ENCODE measurements at regions not wholly inside any gene's neighbourhood (a gene's known extent, or its start where the extent isn't known, plus 50 kb on each side); places are given as distances from the start of the nearest gene placed in this dataset.
"Not testable (repeated sequence)": the region's sequence is repeated elsewhere in the genome, so short reads cannot be mapped to it uniquely, and the experiment has no call there.

DNA sequence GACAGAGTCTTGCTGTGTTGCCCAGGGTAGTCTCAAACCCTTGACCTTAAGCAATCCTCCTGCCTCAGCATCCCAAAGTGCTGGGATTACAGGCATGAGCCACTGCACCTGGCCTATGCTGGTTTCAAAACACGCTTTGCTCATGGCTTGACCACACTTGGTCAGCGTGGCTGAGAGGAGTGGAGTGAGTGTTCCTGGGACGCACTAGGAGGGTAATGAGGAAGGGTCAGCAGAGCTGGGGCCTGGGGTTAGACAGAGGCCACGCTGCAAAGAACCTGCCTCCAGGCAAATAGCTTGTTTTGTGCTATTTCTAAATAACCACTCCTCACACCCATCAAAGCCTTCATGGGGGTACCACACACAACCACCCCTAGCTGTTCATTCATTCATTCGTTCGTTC lies 77.9 kb upstream of the TOX2 start:
- no peak for DNase-seq

DNA sequence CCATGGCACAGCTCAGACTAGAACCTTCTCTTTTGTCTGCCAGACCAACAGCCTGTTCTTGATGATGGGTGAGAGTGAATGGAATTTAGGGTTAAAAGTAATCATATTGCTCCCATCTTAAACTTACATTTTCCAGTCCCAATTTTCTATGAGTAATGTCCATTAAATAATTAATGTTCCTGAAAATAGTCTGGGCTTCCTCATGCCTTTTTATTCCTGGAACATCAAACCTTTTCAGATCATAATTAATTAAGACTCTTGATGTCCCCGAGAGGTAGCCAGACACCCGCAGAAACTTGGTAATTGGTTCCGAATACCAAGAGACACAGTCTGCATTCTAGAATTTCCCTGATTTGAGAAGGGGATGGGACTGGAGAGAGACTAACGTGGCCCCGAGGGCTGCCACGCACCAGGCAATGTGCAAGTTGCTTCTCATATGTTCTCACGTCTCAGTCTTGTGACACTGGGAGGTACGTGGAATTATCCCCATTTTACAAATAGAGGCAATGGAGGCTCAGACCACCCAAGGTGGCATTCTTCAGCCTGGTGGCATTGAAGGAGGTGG lies 78.6 kb upstream of the TOX2 start:
- no peak for DNase-seq

DNA sequence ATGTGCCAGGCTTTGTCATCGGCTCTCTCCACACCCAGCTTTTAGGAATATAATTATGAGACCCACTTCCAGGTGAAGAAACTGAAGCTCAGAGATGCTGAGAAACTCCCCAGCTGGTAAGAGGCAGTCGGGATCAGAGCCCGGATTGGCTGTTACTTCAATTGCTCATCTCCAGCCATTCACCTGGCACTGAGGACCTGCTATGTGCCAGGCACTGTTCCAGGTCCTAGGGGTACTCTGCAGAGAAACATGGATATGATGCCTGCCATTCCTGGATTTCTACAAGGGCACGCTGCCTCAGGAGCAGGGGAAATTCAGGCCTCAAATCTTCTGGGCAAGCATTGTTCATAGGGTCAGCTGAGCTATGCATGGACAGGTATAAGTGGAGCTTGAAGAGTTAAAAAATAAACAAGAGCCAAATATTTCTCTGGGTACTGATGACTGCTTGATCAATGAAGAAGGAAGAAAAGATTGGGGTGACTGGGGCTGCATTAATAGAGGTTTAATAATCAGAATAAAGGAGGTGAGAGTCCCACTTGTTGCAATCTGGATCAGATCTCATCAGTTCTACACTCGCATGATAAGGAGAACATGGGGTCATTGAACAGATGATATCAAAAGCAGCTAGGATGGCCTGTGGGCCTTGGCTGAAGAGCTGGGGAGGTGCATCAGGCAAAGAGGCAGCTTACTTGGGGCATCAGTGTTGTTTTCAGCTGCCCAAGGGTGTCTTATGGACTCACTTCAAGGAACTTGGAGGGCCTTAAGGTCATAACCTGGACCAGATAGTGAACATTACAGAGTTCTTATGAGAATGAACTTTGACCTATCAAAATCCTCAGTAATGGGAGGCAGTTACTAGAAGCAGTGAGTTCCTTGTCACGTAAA lies 80.9 kb upstream of the TOX2 start:
- DNase-seq, result no peak

DNA sequence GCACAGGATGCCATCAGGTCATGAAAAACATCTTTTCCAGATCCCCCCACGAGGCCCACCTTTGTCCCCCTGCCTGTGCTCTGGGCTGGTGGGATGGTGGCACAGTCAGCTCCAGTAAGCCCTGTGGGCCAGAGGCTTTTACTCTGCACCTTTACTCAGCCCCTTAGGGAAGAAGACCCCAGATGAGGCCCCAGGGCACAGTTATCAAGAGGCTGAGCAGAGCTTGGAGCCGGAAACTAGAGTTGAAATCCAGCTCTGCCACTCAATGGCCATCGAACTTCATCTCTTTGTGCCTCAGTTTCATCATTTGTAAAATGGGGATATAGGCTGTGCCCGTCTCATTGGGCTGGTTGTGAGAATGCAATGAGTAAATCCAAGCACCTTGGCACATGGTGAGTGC lies 81.7 kb upstream of the TOX2 start:
- no peak for DNase-seq

DNA sequence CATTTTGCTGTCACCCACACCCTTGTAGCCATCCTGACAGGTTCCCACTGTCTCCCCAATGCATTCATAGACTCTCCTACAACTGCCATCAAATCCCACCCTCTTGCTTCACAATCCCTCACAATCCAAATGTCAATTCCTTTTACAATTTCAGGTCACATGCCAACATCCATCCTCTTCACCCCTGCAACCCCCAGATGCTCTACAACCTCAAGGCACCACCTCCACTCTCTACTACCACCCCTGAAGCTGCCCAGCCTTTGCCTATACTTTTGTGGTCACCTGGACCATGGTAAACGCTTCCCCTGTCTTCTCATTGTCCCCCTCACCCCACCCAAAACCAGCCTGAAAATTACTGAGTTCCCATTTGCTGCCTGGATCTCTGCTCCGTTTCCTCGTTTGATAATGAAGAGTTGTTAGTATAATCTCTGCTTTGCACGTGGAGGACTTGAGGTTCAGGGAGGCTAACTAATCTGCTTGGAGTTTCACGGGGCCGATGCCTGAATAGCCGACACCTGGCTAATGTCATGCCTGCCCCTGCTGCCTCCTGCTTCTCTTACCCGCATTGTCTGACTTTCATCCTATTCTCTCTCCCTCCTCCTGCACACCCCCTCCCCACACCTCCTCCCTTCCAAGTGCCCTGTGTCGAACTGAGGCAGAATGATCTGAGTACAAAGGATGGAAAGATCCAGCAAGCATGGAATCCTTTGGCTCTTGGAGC lies 82.4 kb upstream of the TOX2 start:
- DNase-seq, result no peak

DNA sequence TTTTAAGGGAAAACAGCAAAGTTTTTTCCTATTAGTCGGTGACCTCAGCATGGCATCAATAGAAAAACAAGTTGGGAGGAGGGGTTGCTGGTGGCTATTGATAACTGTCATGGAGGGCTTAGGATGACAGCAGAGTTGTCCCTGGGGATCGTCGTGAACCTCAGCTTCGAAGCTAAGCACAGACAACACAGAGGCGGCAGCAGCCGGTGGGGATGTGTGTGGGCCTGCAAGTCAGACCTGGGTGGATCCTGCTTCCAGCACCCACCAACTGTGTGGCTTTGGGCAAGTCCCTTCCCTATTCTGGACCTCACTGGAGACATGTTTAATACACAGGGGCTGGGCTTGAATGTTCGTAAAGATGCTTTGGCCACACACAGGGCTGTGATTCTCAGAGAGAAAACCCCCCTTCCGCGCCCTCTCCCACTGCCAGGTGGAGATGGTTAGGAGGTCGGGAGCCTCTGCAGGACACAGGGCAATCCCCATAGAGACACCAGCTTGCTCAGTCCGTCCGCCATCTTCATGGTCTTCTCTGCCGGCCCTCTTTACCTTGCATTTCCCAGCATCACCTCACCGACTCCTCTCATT lies 83.1 kb upstream of the TOX2 start:
- DNase-seq, result no peak

DNA sequence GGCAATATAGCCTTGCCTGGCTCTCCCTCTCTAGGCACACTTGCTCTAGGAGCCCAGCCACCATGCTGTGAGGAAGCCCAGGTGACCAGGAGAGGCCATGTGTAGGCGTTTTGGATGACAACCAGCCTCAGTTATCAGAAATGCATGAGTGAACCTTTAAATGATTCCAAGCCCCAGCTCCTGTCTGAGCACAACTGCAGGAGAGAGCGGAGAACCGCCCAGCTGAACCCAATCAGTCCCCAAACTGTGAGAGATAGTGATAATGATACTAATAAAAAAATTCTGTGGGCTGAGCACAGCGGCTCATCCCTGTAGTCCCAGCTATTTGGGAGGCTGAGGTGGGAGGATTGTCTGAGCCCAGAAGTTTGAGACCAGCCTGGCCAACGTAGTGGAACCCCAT lies 83.8 kb upstream of the TOX2 start:
- DNase-seq, result no peak

DNA sequence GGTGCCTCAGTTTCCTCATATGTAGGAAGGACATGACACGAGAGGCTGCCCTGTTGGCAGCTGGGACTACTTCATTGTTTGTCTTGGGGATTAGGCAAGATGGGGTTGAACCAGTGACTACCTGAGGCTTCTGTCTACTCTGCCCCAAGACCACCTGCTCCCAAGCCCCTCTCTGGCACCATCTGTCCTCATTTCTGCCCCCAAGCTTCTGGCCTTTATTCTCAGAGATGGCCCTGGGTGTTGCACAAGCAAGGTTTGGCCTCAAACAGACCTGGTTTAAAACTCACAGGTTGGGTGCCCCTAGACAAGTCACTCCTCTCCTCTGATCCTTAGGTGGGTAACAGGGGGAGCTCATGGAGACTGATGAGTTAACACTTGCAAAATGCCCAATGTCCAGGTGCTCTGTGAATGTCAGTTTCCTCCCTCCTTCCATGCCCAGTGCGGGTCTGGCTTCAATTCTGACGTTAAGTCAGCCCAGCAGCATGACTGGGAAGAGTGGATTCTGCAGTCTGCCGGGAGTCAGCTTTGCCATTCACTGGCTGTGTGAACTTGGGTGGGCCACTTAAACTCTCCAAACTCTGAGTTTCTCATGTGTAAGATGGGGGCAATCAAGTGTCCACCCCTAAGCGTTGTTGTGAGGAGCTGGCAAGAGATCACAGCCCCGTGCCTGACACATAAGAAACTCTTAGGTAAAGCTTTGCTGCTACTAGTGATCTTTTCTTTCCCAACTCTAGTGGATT lies 84.5 kb upstream of the TOX2 start:
- DNase-seq, result no peak

DNA sequence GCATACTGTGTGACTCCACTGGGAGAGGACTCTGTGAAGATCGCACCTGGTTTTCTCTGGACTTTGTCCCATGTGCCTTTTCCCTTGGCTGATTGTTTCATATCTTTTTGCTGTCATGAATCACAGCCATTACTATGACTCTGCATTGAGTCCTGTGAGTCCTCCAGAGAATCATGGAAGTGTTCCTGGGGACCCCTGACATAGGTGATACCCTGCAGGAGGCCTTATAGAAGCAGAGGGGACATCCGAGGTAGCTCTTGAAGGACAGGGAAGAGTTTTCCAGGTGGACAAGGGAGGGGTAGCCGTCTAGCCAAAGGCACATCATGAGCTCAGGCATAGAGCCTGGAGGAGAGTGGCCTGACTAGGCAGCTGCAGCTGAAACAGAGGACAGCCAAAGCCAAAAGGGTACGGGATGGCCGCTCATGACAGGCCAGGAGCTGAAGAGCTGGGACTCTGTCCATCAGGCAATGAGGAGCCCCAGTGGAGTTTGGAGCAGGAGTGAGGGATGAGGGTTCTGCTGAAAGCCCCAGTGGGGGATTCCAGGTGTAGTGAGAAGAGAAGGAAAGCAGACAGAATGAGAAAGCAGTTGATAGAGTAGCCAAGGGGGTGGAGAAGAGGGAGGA lies 86.6 kb upstream of the TOX2 start:
- no peak for DNase-seq

DNA sequence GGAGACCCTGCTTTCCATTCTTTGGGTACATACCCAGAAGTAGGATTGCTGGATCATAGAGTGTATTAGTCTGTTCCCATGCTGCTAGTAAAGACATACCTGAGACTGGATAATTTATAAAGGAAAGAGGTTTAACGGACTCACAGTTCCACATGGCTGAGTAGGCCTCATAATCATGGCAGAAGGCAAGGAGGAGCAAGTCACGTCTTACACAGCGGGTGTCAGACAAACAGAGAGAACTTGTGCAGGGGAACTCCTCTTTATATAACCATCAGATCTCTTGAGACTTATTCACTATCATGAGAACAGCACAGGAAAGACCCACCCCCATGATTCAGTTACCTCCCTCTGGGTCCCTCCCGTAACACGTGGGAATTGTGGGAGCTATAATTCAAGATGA lies 87.7 kb upstream of the TOX2 start:
- DNase-seq, result not testable (repeated sequence)

DNA sequence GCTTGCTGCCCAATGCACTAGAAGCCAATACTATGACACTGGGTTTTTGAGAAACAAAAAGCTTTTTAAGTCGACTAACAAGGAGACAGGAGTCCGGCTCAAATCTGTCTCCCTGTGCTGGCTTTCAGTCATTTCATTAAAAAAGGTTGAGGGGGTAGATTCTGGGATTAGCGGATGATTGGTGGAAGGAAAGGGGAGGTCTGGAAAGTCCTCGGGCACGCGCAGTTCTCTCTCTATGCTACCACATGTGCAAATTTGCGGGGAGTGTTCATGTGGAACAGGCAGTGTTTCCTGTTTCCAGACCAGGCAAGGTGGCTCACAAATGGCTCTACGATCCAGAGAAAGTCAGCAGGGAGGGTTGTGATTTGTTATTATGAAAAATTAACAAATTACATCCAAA lies 89.1 kb upstream of the TOX2 start:
- no peak for DNase-seq

DNA sequence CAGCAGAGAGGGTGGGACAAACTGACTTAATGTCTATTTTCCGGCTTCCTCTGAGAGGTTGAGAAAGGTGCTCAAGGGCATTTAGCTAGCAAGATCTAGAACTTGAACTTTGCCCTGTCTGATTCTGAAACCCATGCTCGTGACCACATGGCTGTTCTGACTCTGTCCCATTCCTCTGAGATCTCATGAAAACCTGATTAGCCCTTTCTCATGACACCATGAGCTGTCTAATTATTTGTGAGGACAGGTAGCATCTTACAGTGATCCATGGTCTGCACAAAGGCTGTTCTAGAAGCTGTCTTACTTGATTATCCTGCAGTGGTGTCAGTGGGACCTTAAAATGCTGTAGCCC lies 89.6 kb upstream of the TOX2 start:
- DNase-seq, result no peak

DNA sequence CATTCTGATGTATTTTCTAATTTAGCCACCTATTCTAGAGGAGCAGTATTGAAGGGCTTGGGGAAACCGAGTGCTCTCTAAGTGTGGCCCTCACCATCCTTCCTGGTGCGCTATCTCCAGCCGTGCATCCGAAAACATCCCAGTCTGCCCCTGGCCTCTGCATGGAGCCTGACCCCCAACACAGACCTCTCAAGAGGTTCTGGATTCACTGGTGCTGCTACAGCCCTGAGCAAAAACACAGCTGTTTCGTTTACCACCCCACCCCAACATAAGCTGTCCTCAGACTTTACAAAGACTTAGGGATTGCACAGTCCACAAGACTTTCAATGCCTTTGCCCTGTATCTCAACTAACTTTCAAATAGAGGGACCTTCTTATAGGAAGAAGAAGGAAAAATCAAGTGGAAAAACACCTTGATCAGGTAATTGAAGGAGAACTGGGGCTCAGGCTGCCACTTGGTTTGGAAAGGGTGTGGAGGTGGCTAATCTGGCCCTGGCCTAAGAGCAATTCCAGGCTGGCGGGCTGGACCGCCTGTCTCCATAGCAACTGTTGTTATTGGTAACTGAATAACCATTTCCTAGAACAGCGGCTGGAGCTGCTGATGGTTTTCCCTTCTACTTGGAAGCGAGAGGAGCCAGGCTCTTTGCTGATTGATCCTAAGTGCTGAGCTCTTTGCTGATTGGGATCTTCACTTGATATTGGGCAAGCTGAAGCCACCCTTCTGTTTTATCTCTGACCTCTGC lies 90.2 kb upstream of the TOX2 start:
- DNase-seq, result no peak

DNA sequence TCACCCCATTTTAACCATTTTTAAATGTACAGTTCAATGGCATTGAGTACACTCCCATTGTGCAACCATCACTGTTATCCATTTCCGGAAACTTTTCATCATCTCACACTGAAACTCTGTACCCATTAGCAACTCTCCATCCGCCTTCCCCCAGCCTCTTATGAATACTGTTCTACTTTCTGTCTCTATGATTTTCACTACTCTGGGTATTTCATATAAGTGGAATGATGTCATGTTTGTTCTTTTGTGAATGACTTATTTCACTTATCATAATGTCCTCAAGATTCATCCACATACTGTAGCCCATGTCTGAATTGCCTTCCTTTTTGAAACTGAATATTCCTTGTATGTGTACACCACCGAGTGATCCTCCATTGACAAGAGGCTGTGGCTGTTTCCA lies 92.9 kb upstream of the TOX2 start:
- DNase-seq, result no peak

DNA sequence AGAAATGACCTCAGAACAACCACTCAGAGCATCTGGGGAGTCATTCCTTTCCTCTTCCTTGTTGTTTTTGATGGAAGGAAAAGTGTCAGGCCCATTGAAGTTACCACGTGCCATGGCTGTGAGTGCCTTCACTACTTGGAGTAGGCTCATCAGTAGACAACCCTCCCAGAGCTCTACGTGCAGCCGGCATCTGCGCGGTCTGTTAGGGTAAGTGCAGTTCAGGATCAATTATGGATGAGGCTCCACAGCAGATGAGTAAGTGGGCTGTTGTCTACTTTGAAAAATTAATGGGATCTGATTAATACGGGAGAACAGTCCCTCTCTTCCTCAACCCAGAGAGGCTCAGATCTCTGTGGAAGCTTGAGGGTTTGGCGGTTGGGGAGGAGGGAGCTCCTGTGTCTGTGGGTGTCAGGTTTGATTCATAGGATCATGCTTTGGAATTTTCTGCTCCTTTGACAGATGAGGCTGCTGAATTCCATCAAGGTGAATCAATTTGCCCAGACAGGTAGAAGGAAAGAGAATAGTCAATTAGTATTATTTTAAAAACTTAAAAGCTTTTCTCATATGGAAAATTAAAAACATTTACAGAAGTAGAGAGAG lies 93.8 kb upstream of the TOX2 start:
- no peak for DNase-seq

DNA sequence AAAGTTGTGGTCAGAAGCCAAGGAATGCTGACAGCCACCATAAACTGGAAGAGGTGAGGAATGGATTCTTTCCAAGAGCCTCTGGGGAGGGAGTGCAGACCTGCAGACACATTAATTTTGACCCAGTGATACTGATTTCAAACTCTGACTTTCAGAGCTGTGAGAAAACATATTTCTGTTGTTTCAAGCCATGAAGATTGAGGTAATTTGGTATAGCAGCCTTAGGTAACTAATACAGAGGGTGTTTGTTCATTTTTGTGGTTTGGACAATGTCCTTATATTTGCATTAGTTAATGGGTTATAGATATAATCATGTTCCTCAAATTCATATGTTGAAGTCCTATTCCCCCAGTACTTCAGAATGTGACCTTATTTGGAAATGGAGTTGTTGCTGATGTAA lies 85.4 kb upstream of the GTSF1L start:
- DNase-seq, result no peak

DNA sequence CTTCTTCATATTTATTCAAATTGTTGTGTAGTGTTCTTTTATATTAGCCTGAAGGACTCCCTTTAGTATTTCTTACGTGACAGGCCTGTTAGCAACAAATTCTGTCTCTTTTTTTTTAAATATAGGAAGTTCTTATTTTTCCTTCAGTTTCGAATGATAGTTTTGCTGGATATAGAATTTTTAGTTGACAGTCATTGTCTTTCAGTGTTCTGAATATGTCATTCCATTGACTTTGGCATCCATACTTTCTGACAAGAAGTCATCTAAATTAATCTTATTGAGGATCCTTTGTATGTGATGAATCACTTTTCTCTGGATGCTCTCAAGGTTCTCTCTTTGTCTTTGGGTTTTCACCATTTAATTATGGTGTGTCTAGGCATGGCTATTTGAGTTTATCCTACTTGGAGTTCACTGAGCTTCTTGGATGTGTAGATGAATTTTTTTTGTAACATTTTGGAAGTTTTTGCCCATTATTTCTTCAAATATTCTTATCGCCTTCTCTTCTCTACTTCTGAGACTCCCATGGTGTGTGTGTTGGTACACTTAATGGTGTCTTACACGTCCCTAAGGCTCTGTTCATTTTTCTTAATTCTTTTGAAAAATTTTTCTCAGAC lies 82.5 kb upstream of the GTSF1L start:
- DNase-seq, result no peak

DNA sequence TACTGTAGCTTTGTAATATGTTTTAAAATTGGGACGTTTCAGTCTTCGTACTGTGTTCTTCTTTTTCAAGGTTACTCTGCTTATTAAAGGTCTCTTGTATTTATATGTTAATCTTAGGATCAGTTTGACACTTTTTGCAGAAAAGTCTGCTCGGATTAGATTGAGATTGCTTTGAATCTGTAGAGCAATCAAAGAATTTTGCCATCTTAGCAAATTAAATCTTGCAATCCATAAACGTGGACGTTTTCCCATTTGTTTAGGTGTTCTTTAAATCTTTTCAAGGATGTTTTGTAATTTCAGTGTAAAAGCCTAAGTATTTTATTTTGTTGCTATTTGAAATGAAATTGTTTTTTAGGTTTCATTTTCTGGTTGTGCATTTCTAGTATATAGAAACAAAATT lies 78.0 kb upstream of the GTSF1L start:
- DNase-seq, result no peak

DNA sequence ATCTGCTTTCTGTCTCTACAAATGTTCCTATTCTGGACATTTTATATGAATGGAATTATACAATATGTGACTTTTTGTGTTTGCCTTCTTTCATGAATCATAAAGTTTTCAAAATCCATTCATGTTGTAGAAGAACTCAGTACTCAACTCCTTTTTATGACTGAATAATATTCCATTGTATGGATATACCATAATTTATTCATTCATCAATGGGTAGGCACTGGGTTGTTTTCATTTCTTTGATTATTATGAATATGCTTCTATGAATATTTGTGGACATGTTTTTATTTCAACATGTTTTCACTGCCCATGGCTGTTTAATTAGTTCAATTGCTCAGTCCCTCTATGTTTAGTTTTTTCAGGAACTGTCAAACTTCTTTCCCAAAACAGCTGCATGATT lies 76.5 kb upstream of the GTSF1L start:
- no peak for DNase-seq

DNA sequence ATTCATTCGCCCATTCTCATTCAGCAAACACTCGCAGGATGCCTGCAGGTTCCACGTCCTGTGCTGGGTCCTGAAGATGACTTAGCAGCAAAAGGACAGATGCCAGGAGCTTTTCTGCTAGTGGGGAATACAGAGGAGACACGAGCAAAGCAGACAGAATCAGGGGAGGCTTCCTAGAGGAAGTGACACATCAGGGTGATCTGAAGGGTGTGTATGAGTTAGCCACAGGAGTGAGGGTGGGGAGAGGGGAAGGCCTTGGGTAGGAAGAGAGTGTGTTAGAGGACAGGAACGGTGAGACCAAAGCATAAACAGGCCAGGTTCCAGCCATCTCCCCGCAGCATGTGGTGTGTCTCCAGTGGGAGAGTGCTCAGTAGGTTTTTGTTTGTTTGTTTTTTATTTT lies 73.4 kb upstream of the GTSF1L start:
- no peak for DNase-seq

DNA sequence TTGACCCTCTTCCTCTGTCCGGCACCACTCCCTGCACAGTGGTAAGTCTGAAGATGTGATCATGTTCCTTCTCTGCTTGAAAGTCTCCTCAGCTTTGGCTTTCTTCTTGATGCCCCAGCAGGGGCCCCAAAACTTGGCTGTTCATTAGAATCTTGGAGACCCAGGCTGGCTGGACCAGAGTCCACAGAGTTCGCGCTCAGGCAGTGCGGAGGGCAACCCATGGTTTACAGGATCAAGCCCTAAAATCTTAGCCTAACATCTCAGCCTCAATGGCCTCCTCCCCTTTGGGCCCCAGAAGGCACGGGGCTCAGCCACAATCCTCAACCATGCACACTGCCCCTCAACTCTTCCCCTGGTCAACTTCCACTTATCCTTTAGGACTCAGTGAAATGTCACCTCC lies 72.9 kb upstream of the GTSF1L start:
- DNase-seq, result no peak

Data from activated naive CD4-positive, alpha-beta T cell treated with anti-CD3 and anti-CD28 coated beads, Interleukin-2, amount 50 U/mL, for 16 hours (primary cell).